ENCODE measurements at regions not wholly inside any gene's neighbourhood (a gene's known extent, or its start where the extent isn't known, plus 50 kb on each side); places are given as distances from the start of the nearest gene placed in this dataset.

GRCh38 chr3:72150634-72151412 is 365.9 kb upstream of the PROK2 start:
- TF ChIP-seq CTCF (IDR thresholded peaks at IDR 0.05) (no peak), POLR2A (IDR thresholded peaks at IDR 0.05) (peak; percentile 78)

All from right lobe of liver (tissue), 4 donors.